ENCODE measurements at regions not wholly inside any gene's neighbourhood (a gene's known extent, or its start where the extent isn't known, plus 50 kb on each side); places are given as distances from the start of the nearest gene placed in this dataset.

GRCh38 chr7:142331941-142332340 is 74.1 kb upstream of the PRSS58 start:
- no peak for DNase-seq (ENCODE audit: low spot score)

- no peak for DNase-seq (ENCODE audit: low spot score)
Measured at GRCh38 chr7:142329062-142329790, 71.4 kb upstream of the PRSS58 start.

DNA sequence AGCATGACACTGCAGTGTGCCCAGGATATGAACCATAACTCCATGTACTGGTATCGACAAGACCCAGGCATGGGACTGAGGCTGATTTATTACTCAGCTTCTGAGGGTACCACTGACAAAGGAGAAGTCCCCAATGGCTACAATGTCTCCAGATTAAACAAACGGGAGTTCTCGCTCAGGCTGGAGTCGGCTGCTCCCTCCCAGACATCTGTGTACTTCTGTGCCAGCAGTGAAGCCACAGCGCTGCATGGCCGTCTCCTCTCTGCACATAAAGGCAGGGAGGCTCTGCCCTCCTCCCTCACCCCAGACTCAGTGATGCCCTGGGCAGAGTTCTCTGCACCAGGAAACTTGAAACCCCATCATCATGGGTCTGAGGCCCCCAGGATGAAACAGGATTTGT is 70.7 kb upstream of the PRSS58 start:
- no peak for DNase-seq (ENCODE audit: low spot score)

DNA sequence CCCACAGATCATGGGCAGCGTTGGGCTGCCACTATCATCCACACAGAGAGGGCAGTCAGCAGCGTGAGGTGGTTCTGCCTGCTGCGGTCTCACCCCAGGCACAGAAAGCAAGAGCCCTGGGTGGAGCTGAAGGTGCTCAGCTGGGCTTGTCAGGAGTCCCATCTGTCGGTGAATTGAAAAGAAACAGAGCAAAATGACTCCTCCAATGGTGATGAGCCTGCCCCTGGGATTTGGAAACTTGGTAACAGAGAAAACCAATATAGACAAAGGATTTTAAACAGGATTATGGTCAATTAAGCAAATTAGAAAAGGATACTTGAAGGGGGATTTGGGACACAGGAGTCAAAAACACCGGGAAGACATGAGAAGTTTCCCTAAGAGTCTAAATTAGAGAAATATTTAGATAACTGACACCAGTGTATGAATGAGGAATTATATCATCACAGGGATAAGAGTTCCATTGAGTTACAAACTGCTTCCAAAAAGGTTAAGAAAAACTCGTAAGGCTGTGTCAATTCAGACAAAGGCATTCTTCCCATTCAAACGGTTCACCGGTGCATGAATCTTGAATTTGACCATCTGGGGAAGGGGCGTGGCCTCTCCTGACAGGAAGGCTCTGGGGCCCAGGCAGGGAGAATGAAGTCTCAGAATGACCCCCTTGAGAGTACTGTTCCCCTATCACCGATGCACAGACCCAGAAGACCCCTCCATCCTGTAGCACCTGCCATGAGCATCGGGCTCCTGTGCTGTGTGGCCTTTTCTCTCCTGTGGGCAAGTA is 70.0 kb upstream of the PRSS58 start:
- DNase-seq (ENCODE audit: low spot score) = no peak

- peak; percentile 75 for DNase-seq (ENCODE audit: low spot score)
Measured at GRCh38 chr7:142323706-142324105, 65.8 kb upstream of the PRSS58 start.

DNA sequence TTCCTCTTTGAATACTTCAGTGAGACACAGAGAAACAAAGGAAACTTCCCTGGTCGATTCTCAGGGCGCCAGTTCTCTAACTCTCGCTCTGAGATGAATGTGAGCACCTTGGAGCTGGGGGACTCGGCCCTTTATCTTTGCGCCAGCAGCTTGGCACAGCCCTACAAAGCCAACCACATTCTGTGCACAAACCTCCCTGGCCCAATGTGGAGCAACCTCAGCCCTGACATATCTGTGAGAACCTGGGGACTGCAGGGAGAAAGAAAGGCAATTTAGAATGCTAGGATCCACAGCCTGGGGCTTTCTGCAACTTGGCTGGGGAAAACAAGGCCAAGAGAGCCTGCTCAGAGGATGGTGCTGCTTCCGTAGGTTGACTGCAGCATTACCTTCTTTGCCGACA is 63.5 kb upstream of the PRSS58 start:
- DNase-seq (ENCODE audit: low spot score) = no peak

- DNase-seq (ENCODE audit: low spot score) = no peak
Measured at GRCh38 chr7:142320883-142321282, 63.0 kb upstream of the PRSS58 start.

DNA sequence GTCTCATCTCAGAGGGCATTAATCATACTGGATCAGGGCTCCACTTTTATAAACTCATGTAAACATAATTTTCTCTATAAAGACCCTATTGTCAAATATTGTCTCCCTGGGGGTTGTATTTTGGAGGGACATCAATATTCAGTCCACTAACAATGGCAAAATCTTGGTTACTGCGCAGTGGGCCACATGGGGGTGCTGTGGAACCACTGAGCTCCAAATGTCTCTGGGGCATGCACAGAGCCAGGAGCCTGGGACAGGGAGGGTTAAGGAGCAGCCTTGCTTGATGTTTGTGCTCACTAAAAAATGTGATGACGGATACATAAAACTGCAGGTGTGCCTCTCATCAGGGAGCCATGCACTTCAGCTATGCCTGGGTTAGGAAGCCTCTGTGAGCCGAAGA is 62.1 kb upstream of the PRSS58 start:
- DNase-seq (ENCODE audit: low spot score) = no peak

DNA sequence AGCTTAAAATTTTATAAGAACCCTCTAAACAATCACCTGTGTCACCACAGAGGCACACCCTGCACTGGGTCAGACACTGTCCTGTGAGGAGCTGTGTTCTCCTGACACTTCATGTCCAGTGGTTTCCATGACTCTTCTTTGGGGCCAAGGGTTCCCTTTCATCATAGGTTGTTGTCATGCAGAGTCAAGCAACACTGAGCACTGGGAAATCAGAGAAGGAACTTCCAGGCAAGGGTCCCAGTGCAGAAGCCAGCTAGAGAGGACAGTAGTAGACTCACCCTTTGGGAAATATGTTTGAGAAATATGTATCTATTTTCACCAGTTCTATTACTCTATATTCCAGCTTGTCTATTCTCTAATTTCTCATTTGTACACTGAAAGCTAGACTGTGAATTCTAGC is 56.4 kb upstream of the PRSS58 start:
- DNase-seq (ENCODE audit: low spot score) = no peak

DNA sequence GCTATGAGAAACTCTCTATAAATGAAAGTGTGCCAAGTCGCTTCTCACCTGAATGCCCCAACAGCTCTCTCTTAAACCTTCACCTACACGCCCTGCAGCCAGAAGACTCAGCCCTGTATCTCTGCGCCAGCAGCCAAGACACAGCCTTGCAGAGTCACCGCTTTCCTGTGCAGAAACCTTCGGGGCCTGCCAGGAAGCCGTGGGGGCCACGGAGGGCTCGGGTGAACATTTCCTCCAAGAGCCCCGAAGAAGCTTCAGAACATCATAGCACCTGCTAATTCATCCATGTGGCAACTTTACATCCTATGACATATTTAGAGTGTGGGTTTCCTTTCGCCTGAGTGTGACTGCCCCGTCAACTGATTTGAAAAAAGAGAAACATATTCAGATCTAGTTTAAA is 55.7 kb upstream of the PRSS58 start:
- no peak for DNase-seq (ENCODE audit: low spot score)

DNA sequence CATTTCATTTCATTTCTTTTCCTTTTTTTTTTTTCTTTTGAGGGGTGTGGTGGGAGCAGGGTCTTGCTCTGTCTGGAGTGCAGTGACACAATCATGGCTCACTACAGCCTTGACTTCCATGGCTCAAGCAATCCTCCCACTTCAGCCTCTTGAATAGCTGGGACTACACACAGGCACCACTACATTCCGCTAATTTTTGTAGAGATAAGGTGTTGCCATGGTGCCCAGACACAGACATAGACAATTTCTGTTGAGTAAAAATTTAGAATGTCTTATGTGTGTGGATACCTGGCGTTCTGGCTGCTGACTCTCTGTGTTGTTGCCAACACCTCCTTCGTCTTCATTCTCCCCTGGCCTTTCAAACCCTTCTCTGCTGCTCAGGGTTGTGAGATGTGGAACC is 54.0 kb upstream of the PRSS58 start:
- DNase-seq (ENCODE audit: low spot score) = no peak

- DNase-seq (ENCODE audit: low spot score) = no peak
Measured at GRCh38 chr7:142308918-142309317, 51.1 kb upstream of the PRSS58 start.

- DNase-seq (ENCODE audit: low spot score) = no peak
Measured at GRCh38 chr7:142308326-142308725, 50.5 kb upstream of the PRSS58 start.

Data from Ammon's horn (tissue), 1 donor.